Stimulated activated CD4-positive, alpha-beta T cell treated with anti-CD3 and anti-CD28 coated beads, Interleukin-2, amount 100 ng/mL, for 48 hours (primary cell): ENCODE measurements at regions not wholly inside any gene's neighbourhood (a gene's known extent, or its start where the extent isn't known, plus 50 kb on each side); places are given as distances from the start of the nearest gene placed in this dataset.

Source experiments
- DNase-seq, 2 donors: peaks; one replicate each; pipeline ENCODE4 v3.0.0-alpha.2; 2020

GRCh38 chr2:60319031-60319547 is 234.4 kb downstream of the BCL11A start:
- DNase-seq: no peak

- DNase-seq: no peak
These were observed 234.9 kb downstream of the BCL11A start for GRCh38 chr2:60318544-60318943.

GRCh38 chr2:60317844-60318243 is 235.6 kb downstream of the BCL11A start:
- DNase-seq: no peak

GRCh38 chr2:60317034-60317386 is 236.4 kb downstream of the BCL11A start:
- no peak for DNase-seq

- no peak for DNase-seq
These were observed 236.9 kb downstream of the BCL11A start for GRCh38 chr2:60316381-60317033.

GRCh38 chr2:60313470-60314172 is 239.8 kb downstream of the BCL11A start:
- no peak for DNase-seq

- DNase-seq: no peak
These were observed 240.8 kb downstream of the BCL11A start for GRCh38 chr2:60312618-60313017.

- no peak for DNase-seq
These were observed 241.9 kb downstream of the BCL11A start for GRCh38 chr2:60311524-60311923.

GRCh38 chr2:60309941-60310660 is 243.4 kb downstream of the BCL11A start:
- no peak for DNase-seq

- no peak for DNase-seq
These were observed 244.1 kb downstream of the BCL11A start for GRCh38 chr2:60309336-60309735.

GRCh38 chr2:60306267-60306861 is 247.1 kb downstream of the BCL11A start:
- DNase-seq: no peak

GRCh38 chr2:60303680-60304079 is 249.8 kb downstream of the BCL11A start:
- no peak for DNase-seq

- no peak for DNase-seq
These were observed 250.9 kb downstream of the BCL11A start for GRCh38 chr2:60302377-60303126.

- no peak for DNase-seq
These were observed 251.7 kb downstream of the BCL11A start for GRCh38 chr2:60301726-60302125.

- no peak for DNase-seq
These were observed 254.3 kb downstream of the BCL11A start for GRCh38 chr2:60299179-60299578.

- DNase-seq: no peak
These were observed 255.3 kb downstream of the BCL11A start for GRCh38 chr2:60298006-60298696.

GRCh38 chr2:60297296-60298005 is 256.0 kb downstream of the BCL11A start:
- DNase-seq: no peak

GRCh38 chr2:60296219-60296955 is 257.1 kb downstream of the BCL11A start:
- no peak for DNase-seq

- no peak for DNase-seq
These were observed 257.9 kb downstream of the BCL11A start for GRCh38 chr2:60295636-60295962.

- no peak for DNase-seq
These were observed 258.4 kb downstream of the BCL11A start for GRCh38 chr2:60294901-60295635.
